ENCODE measurements at regions not wholly inside any gene's neighbourhood (a gene's known extent, or its start where the extent isn't known, plus 50 kb on each side); places are given as distances from the start of the nearest gene placed in this dataset.

- TF ChIP-seq POLR2AphosphoS5 (IDR thresholded peaks at IDR 0.05; ENCODE audit: borderline replicate concordance, low read depth, low read length) (no peak), FOXP2 (optimal IDR thresholded peaks at IDR 0.05; ENCODE audit: control extremely low read depth, extremely low read length, insufficient read depth) (no peak), EZH2 (IDR thresholded peaks at IDR 0.05) (no peak)
Measured at GRCh38 chr13:105817498-105817897, 718.0 kb downstream of the EFNB2 start.

Measured in SK-N-MC (cell line).